Peyer's patch (tissue), 4 donors: ENCODE measurements at regions not wholly inside any gene's neighbourhood (a gene's known extent, or its start where the extent isn't known, plus 50 kb on each side); places are given as distances from the start of the nearest gene placed in this dataset.
"Not testable (repeated sequence)": the region's sequence is repeated elsewhere in the genome, so short reads cannot be mapped to it uniquely, and the experiment has no call there.

Experiments used
- DNase-seq, 3 donors: peaks; one replicate each; pipeline ENCODE4 v3.0.0-alpha.2; 2017 to 2019
- H3K27ac ChIP-seq, 4 donors: fragments of 200-600 bp; sonication (generic); one replicate each; pipeline ENCODE4 v1.5.1; 2016 to 2019
- H3K27me3 ChIP-seq, 2 donors: fragments of 200-600 bp; sonication (generic); one replicate each; pipeline ENCODE4 v1.5.1; 2019
- H3K36me3 ChIP-seq, 3 donors: fragments of 200-600 bp; sonication (generic); one replicate each; pipeline ENCODE4 v1.5.1; 2016 to 2019
- H3K4me1 ChIP-seq, 4 donors: fragments of 200-600 bp; sonication (generic); one replicate each; pipeline ENCODE4 v1.5.1; 2016 to 2019
- H3K4me3 ChIP-seq, 4 donors: fragments of 200-600 bp; sonication (generic); 1 replicate in 3 of 4; 2 replicates in 1 of 4; pipeline ENCODE4 v1.5.1; 2016 to 2019; ENCODE audit warnings: mild to moderate bottlenecking in 1 of 4
- H3K9me3 ChIP-seq, 4 donors: fragments of 200-600 bp; sonication (generic); one replicate each; pipeline ENCODE4 v1.5.1; 2016 to 2019; ENCODE audit warnings: mild to moderate bottlenecking in 1 of 4
- CTCF ChIP-seq, 6 experiments: fragments of 450-650 bp in 4 of 6; fragments of 200-600 bp in 2 of 6; sonication (generic) in 1 of 6; IDR thresholded peaks; one replicate each; pipeline ENCODE4 v1.5.1; 2017 to 2019; ENCODE audit warnings: antibody characterized with exemption in 6 of 6, mild to moderate bottlenecking in 3 of 6, moderate library complexity in 1 of 6
- POLR2A ChIP-seq, 2 donors: fragments of 450-650 bp; IDR thresholded peaks; one replicate each; pipeline ENCODE4 v1.5.1; 2017; ENCODE audit warnings: antibody characterized with exemption in 2 of 2, mild to moderate bottlenecking in 2 of 2, moderate library complexity in 2 of 2

- Histone ChIP-seq H3K36me3 (no peaks in the 10 kb centered on the region), H3K4me3 (no peak overlapping the region), H3K27me3 (no peaks in the 10 kb centered on the region), H3K9me3 (no peaks in the 10 kb centered on the region), H3K27ac (no peak overlapping the region), H3K4me1 (no peaks in the 10 kb centered on the region)
- TF ChIP-seq CTCF (IDR thresholded peaks at IDR 0.05): no peak
- TF ChIP-seq POLR2A (IDR thresholded peaks at IDR 0.05): no peak
- no peak for DNase-seq
Observed at GRCh38 chr14:25389948-25390347, 340.0 kb upstream of the STXBP6 start.

- H3K36me3 ChIP-seq: no peaks in the 10 kb centered on the region
- H3K4me3 ChIP-seq: no peak overlapping the region
- H3K27me3 ChIP-seq: no peaks in the 10 kb centered on the region
- no peak overlapping the region for H3K27ac ChIP-seq
- no peak for DNase-seq
- TF ChIP-seq POLR2A (IDR thresholded peaks at IDR 0.05) (no peak), CTCF (IDR thresholded peaks at IDR 0.05) (peak in 1 of 6 experiments; percentile 6)
- H3K4me1 ChIP-seq: no peaks in the 10 kb centered on the region
- H3K9me3 ChIP-seq: no peaks in the 10 kb centered on the region
Observed at GRCh38 chr14:25381498-25381897, 331.6 kb upstream of the STXBP6 start.

- TF ChIP-seq CTCF (IDR thresholded peaks at IDR 0.05) (no peak), POLR2A (IDR thresholded peaks at IDR 0.05) (no peak)
Observed at GRCh38 chr14:25375639-25376038, 325.7 kb upstream of the STXBP6 start.

GRCh38 chr14:25371068-25371467 is 321.1 kb upstream of the STXBP6 start:
- DNase-seq: no peak
- H3K27ac ChIP-seq: no peak overlapping the region
- H3K27me3 ChIP-seq: no peaks in the 10 kb centered on the region
- no peaks in the 10 kb centered on the region for H3K9me3 ChIP-seq
- no peaks in the 10 kb centered on the region for H3K36me3 ChIP-seq
- no peaks in the 10 kb centered on the region for H3K4me1 ChIP-seq
- no peak for TF ChIP-seq CTCF (IDR thresholded peaks at IDR 0.05)
- H3K4me3 ChIP-seq: no peak overlapping the region

More at GRCh38 chr14:25375639-25376038, 325.7 kb upstream of the STXBP6 start:
- no peak for DNase-seq
- H3K36me3 ChIP-seq: no peaks in the 10 kb centered on the region
- H3K27me3 ChIP-seq: no peaks in the 10 kb centered on the region
- no peaks in the 10 kb centered on the region for H3K4me1 ChIP-seq
- H3K9me3 ChIP-seq: no peaks in the 10 kb centered on the region
- no peak overlapping the region for H3K27ac ChIP-seq
- no peak overlapping the region for H3K4me3 ChIP-seq

- not testable (repeated sequence) for H3K36me3 ChIP-seq, DNase-seq, H3K4me3 ChIP-seq, H3K4me1 ChIP-seq, H3K27ac ChIP-seq, H3K9me3 ChIP-seq, H3K27me3 ChIP-seq
Observed at GRCh38 chr14:25370057-25370456, 320.1 kb upstream of the STXBP6 start.

GRCh38 chr14:25358330-25358729 is 308.4 kb upstream of the STXBP6 start:
- no peak overlapping the region for H3K4me3 ChIP-seq
- no peak overlapping the region for H3K27ac ChIP-seq
- H3K36me3 ChIP-seq: no peaks in the 10 kb centered on the region
- H3K9me3 ChIP-seq: no peaks in the 10 kb centered on the region
- TF ChIP-seq CTCF (IDR thresholded peaks at IDR 0.05) (no peak), POLR2A (IDR thresholded peaks at IDR 0.05) (no peak)
- H3K4me1 ChIP-seq: no peaks in the 10 kb centered on the region
- no peak for DNase-seq
- no peaks in the 10 kb centered on the region for H3K27me3 ChIP-seq
